Neutrophil (primary cell): ENCODE measurements at regions not wholly inside any gene's neighbourhood (a gene's known extent, or its start where the extent isn't known, plus 50 kb on each side); places are given as distances from the start of the nearest gene placed in this dataset.

Experiments
- H3K27ac ChIP-seq: fragments of 200-600 bp; sonication (generic); 2 replicates; pipeline ENCODE4 v1.5.1; 2016; ENCODE audit warnings: mild to moderate bottlenecking, moderate library complexity
- H3K27me3 ChIP-seq: fragments of 200-600 bp; sonication (generic); 2 replicates; pipeline ENCODE4 v1.6.0; 2016; ENCODE audit warnings: mild to moderate bottlenecking
- H3K36me3 ChIP-seq: fragments of 200-600 bp; sonication (generic); 2 replicates; pipeline ENCODE4 v1.5.1; 2017
- H3K4me1 ChIP-seq, 2 experiments: fragments of 200-600 bp in 1 of 2; sonication (generic) in 1 of 2; 1 replicate in 1 of 2; 2 replicates in 1 of 2; pipeline versions ENCODE4 v1.5.1 to v1.6.1; 2013 to 2016; ENCODE audit warnings: low read depth in 1 of 2, low read length in 1 of 2, mild to moderate bottlenecking in 1 of 2, moderate library complexity in 1 of 2; ENCODE audit not compliant: control insufficient read depth in 1 of 2, insufficient read depth in 1 of 2
- H3K4me3 ChIP-seq, 2 experiments: fragments of 200-600 bp in 1 of 2; sonication (generic) in 1 of 2; 1 replicate in 1 of 2; 2 replicates in 1 of 2; pipeline ENCODE4 v1.5.1; 2013 to 2016; ENCODE audit warnings: low read depth in 1 of 2, low read length in 1 of 2, mild to moderate bottlenecking in 1 of 2, moderate library complexity in 1 of 2
- H3K9me3 ChIP-seq: fragments of 200-600 bp; sonication (generic); 2 replicates; pipeline ENCODE4 v1.5.1; 2016
- TF ChIP-seq, protein P1 (sequence below): fragments of 200-600 bp; sonication (generic); IDR thresholded peaks from 2 replicates; pipeline ENCODE4 v1.5.1; 2016; ENCODE audit warnings: antibody characterized with exemption

DNA sequence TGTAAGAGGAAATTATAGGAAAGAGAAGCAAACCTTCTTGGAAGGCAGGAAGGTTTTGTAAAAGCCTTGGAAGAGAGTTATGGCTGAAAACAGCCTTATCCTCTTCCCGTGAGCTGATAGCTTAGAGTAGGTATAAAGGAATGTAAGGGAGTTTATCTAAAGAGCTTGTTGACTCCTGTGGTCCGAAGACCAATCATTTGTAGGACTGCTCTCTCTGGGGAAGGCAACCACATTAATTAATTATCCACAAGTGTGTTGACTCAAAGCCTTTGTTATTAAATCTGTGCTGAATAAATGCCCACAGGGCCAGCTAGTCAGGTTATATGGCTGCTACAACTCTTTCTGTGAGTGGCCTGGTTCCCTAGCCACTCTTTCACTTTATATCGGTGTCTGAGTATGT lies 452.1 kb upstream of the RASGRP1 start:
- no peaks in the 10 kb centered on the region for H3K36me3 ChIP-seq
- no peaks in the 10 kb centered on the region for H3K4me1 ChIP-seq
- no peaks in the 10 kb centered on the region for H3K9me3 ChIP-seq
- H3K27ac ChIP-seq: no peak overlapping the region
- no peak overlapping the region for H3K4me3 ChIP-seq
- TF ChIP-seq, protein P1, sequence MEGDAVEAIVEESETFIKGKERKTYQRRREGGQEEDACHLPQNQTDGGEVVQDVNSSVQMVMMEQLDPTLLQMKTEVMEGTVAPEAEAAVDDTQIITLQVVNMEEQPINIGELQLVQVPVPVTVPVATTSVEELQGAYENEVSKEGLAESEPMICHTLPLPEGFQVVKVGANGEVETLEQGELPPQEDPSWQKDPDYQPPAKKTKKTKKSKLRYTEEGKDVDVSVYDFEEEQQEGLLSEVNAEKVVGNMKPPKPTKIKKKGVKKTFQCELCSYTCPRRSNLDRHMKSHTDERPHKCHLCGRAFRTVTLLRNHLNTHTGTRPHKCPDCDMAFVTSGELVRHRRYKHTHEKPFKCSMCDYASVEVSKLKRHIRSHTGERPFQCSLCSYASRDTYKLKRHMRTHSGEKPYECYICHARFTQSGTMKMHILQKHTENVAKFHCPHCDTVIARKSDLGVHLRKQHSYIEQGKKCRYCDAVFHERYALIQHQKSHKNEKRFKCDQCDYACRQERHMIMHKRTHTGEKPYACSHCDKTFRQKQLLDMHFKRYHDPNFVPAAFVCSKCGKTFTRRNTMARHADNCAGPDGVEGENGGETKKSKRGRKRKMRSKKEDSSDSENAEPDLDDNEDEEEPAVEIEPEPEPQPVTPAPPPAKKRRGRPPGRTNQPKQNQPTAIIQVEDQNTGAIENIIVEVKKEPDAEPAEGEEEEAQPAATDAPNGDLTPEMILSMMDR: no peak
- no peaks in the 10 kb centered on the region for H3K27me3 ChIP-seq

DNA sequence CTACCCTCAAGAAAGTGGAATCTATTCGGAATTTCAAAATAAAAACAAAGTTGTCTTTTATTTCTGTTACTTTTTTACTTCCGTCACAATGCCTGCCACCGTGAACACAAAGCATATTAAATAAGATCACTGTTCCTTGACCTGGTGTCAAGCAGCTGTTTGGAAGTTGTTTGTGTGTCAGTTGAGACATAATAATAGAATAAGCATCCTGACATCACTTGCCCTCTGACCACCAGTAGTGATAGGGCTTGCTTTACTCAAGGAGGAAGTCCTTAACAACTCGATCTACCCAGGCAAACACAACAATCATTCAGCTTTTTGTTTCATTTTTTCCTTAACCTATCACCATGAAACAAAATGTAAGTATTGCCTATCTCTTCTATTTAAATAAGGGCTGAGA lies 454.4 kb upstream of the RASGRP1 start:
- Histone ChIP-seq H3K36me3 (no peaks in the 10 kb centered on the region), H3K9me3 (no peaks in the 10 kb centered on the region), H3K27ac (no peak overlapping the region), H3K27me3 (no peaks in the 10 kb centered on the region), H3K4me3 (no peak overlapping the region), H3K4me1 (no peaks in the 10 kb centered on the region)
- TF ChIP-seq, protein P1: no peak

DNA sequence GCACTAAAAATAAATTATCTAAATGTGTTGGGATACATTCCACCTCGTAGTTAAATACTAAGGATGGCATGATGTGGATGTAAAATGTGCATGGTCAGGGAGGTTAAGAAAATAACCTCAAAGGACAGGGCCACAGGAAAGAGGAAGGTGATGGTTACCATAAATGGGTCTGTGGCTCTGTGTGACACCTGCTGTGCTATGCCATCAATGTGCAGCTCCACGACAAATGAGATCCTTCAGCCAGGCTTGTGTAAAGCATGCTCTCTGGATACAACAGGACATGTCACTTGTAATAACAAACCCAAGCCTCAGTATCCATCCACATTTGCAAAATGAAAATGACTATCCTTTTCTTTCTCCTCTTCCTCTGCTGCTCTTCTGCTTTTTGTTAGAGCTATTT lies 456.7 kb upstream of the RASGRP1 start:
- TF ChIP-seq, protein P1: no peak
- no peak overlapping the region for H3K27ac ChIP-seq
- no peaks in the 10 kb centered on the region for H3K27me3 ChIP-seq
- H3K9me3 ChIP-seq: no peaks in the 10 kb centered on the region
- no peaks in the 10 kb centered on the region for H3K4me1 ChIP-seq
- H3K36me3 ChIP-seq: no peaks in the 10 kb centered on the region
- no peak overlapping the region for H3K4me3 ChIP-seq

DNA sequence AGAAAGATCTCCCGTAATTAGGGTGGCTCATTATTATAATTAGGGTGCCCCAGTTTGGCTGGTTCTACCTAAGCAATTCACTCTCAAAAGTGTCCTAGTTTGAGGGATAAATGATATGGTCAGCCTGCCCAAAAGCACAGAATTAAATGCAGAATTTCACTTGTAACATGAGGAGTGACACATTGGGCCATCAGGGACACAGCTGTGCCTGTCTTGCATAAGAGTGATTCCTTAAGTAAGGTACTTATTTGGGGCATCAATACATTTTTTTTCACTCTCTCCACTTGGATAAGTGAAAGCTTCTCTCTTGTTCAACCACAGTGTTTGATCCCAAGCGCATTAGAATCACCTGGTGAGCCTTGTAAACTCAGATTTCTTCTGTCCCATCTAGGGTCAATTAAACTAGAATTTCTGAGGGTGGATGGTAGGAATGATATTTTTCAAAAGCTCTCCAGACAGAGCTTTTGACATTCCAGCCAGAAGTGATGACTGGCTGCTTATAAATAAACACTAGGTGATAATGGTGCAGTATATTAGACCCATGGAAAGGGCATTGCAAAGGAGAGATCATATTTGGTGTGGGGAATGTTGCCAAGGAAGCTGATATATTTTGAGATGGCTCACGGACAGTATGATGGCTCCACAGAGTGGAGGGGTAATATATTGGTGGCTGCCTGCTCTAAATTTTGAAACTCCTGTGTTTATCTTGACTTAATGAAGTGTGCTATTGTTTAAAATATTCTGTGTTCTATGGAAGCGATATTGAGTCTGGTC lies 458.1 kb upstream of the RASGRP1 start:
- H3K27me3 ChIP-seq: no peaks in the 10 kb centered on the region
- H3K9me3 ChIP-seq: no peaks in the 10 kb centered on the region
- TF ChIP-seq, protein P1: no peak
- H3K36me3 ChIP-seq: no peaks in the 10 kb centered on the region
- no peaks in the 10 kb centered on the region for H3K4me1 ChIP-seq
- no peak overlapping the region for H3K4me3 ChIP-seq
- H3K27ac ChIP-seq: no peak overlapping the region

DNA sequence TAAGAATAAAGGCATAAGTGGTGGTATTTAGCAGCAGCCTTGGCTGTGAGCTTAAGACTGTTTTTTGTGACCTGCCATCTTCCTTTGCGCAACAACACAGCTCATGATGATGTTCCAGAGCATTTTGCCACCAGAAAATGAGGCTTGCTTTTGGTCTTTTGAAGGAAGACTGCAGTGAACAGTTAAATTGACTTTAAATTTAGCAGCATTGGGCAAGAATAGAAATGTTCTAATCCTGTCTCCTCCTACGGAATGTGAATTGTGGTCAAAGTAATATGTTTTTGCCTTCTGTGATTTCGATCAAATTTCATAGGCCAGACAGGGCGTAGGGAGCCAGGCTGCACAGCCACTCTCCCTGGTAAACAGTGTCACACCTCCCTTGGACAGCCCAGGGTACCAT lies 460.7 kb upstream of the RASGRP1 start:
- Histone ChIP-seq H3K36me3 (no peaks in the 10 kb centered on the region), H3K27me3 (no peaks in the 10 kb centered on the region), H3K4me1 (no peaks in the 10 kb centered on the region), H3K27ac (no peak overlapping the region), H3K4me3 (no peak overlapping the region), H3K9me3 (no peaks in the 10 kb centered on the region)
- TF ChIP-seq, protein P1: no peak
